GM21737 (cell line): ENCODE measurements at regions not wholly inside any gene's neighbourhood (a gene's known extent, or its start where the extent isn't known, plus 50 kb on each side); places are given as distances from the start of the nearest gene placed in this dataset.
"Not testable (repeated sequence)": the region's sequence is repeated elsewhere in the genome, so short reads cannot be mapped to it uniquely, and the experiment has no call there.

ENCODE experiments used
- ATAC-seq: cut with Tn5 transposase; IDR thresholded peaks from one replicate; pipeline ENCODE4 v1.9.1; 2021; ENCODE audit warnings: mild to moderate bottlenecking, moderate library complexity; ENCODE audit not compliant: unreplicated experiment

GRCh38 chr4:158053801-158054200 lies 119.0 kb downstream of the GASK1B start:
- no peak for ATAC-seq

GRCh38 chr4:158053086-158053485 lies 119.7 kb downstream of the GASK1B start:
- ATAC-seq = no peak

GRCh38 chr4:158051401-158052235 lies 121.2 kb downstream of the GASK1B start:
- ATAC-seq = no peak

GRCh38 chr4:158050942-158051341 lies 121.9 kb downstream of the GASK1B start:
- no peak for ATAC-seq

GRCh38 chr4:158046345-158046744 lies 126.5 kb downstream of the GASK1B start:
- no peak for ATAC-seq

- no peak for ATAC-seq
Observed at GRCh38 chr4:158043971-158044618, 128.7 kb downstream of the GASK1B start.

- ATAC-seq = no peak
Observed at GRCh38 chr4:158042591-158043030, 130.2 kb downstream of the GASK1B start.

GRCh38 chr4:158038718-158039117 lies 134.1 kb downstream of the GASK1B start:
- ATAC-seq = no peak

GRCh38 chr4:158036998-158037397 lies 135.8 kb downstream of the GASK1B start:
- no peak for ATAC-seq

- no peak for ATAC-seq
Observed at GRCh38 chr4:158035662-158036195, 137.1 kb downstream of the GASK1B start.

- ATAC-seq = no peak
Observed at GRCh38 chr4:158033416-158034120, 139.3 kb downstream of the GASK1B start.

GRCh38 chr4:158032733-158033415 lies 140.0 kb downstream of the GASK1B start:
- ATAC-seq = no peak

GRCh38 chr4:158028381-158028780 lies 144.4 kb downstream of the GASK1B start:
- not testable (repeated sequence) for ATAC-seq

GRCh38 chr4:158025131-158025530 lies 147.7 kb downstream of the GASK1B start:
- ATAC-seq = no peak

GRCh38 chr4:158020734-158021346 lies 152.0 kb downstream of the GASK1B start:
- no peak for ATAC-seq

GRCh38 chr4:158020176-158020575 lies 152.6 kb downstream of the GASK1B start:
- ATAC-seq = no peak

GRCh38 chr4:158018831-158019230 lies 154.0 kb downstream of the GASK1B start:
- ATAC-seq = no peak

GRCh38 chr4:158018221-158018830 lies 154.5 kb downstream of the GASK1B start:
- ATAC-seq = no peak

- ATAC-seq = no peak
Observed at GRCh38 chr4:158016511-158016910, 156.3 kb downstream of the GASK1B start.

GRCh38 chr4:158015241-158015640 lies 157.6 kb downstream of the GASK1B start:
- no peak for ATAC-seq
